HCT116 (cell line): ENCODE measurements at regions not wholly inside any gene's neighbourhood (a gene's known extent, or its start where the extent isn't known, plus 50 kb on each side); places are given as distances from the start of the nearest gene placed in this dataset.

Experiments
- ATAC-seq: fragments of 200-7000 bp; cut with Tn5 transposase; 2 replicates; pipeline ENCODE4 v1.9.1; 2020; ENCODE audit warnings: mild to moderate bottlenecking, moderate library complexity
- BruUV-seq: library from RNA; stranded (reverse); fragments of 400-500 nt; replicated peaks from 2 replicates; lab custom pipeline; 2021; lab: Mats Ljungman, UMichigan
- CTCF ChIA-PET: fragments of 300-600 bp; sonication (Branson Sonifier 250); formaldehyde crosslinking; loops from one replicate; lab custom pipeline; 2021; ENCODE audit warnings: antibody characterized with exemption; lab: Charles Lee
- POLR2A ChIA-PET: fragments of 300-600, 350-600 bp; sonication (Branson Sonifier 250); formaldehyde crosslinking; loops from one replicate; lab custom pipeline; 2021; ENCODE audit warnings: antibody characterized with exemption; lab: Charles Lee
- RAD21 ChIA-PET, 2 experiments: fragments of 300-600 bp; sonication (Branson Sonifier 250); formaldehyde crosslinking; loops; one replicate each; lab custom pipeline; 2023; ENCODE audit warnings: low total read pairs in 2 of 2; ENCODE audit not compliant: uncharacterized antibody in 2 of 2, unreplicated experiment in 2 of 2, low non-redundant PET in 1 of 2; lab: Charles Lee
- DNase-seq: peaks from one replicate; pipeline ENCODE4 v3.0.0-alpha.2; 2010; ENCODE audit warnings: low read depth, low spot score
- H2AFZ ChIP-seq: fragments of 200-600 bp; shearing (Covaris generic), sonication (generic); 2 replicates; pipeline ENCODE4 v1.6.1; 2017; ENCODE audit warnings: low read depth, mixed run types, mixed read lengths, antibody characterized with exemption, low read length; ENCODE audit not compliant: poor library complexity, severe bottlenecking
- H3K27ac ChIP-seq: 2 replicates; pipeline ENCODE4 v1.5.1; 2012; ENCODE audit warnings: low read depth, low read length
- H3K27me3 ChIP-seq: fragments of 200-600 bp; sonication (generic); 2 replicates; pipeline ENCODE4 v1.6.1; 2016; ENCODE audit warnings: mixed run types, low read length, mixed read lengths; ENCODE audit not compliant: insufficient read depth
- H3K36me3 ChIP-seq, 2 experiments: fragments of 200-500 bp in 1 of 2; fragments of 200-600 bp in 1 of 2; sonication (Bioruptor generic) in 1 of 2; sonication (generic) in 1 of 2; 2 replicates each; pipeline versions ENCODE4 v1.5.1 to v1.6.1; 2014 to 2016; ENCODE audit warnings: low read length in 2 of 2, inconsistent platforms in 1 of 2, mixed read lengths in 1 of 2, mixed run types in 1 of 2; ENCODE audit not compliant: insufficient read depth in 2 of 2, control insufficient read depth in 1 of 2
- H3K4me1 ChIP-seq, 2 experiments: fragments of 200-600 bp in 1 of 2; sonication (generic) in 1 of 2; 2 replicates each; pipeline versions ENCODE4 v1.5.1 to v1.6.1; 2012 to 2017; ENCODE audit warnings: low read length in 2 of 2, inconsistent platforms in 1 of 2, mild to moderate bottlenecking in 1 of 2, mixed read lengths in 1 of 2, mixed run types in 1 of 2, moderate library complexity in 1 of 2; ENCODE audit not compliant: insufficient read depth in 2 of 2, control insufficient read depth in 1 of 2
- H3K4me2 ChIP-seq: fragments of 200-600 bp; sonication (generic); 2 replicates; pipeline ENCODE4 v1.6.1; 2017; ENCODE audit warnings: mixed run types, low read length, mixed read lengths
- H3K4me3 ChIP-seq, 2 experiments: fragments of 200-600 bp in 1 of 2; sonication (generic) in 1 of 2; replicated peaks in 1 of 2; 2 replicates each; pipeline ENCODE4 v1.5.1; 2011 to 2016; ENCODE audit warnings: low read length in 2 of 2, control low read depth in 1 of 2, low read depth in 1 of 2, mild to moderate bottlenecking in 1 of 2, mixed read lengths in 1 of 2, mixed run types in 1 of 2
- H3K79me2 ChIP-seq: fragments of 200-600 bp; sonication (generic); 2 replicates; pipeline ENCODE4 v1.6.1; 2017; ENCODE audit warnings: mild to moderate bottlenecking, mixed run types, low read length, moderate library complexity, mixed read lengths; ENCODE audit not compliant: insufficient read depth
- H3K9ac ChIP-seq: fragments of 200-600 bp; sonication (generic); 2 replicates; pipeline ENCODE4 v1.6.1; 2016; ENCODE audit warnings: low read length, mixed read lengths
- H3K9me2 ChIP-seq: fragments of 200-600 bp; sonication (generic), shearing (Covaris generic); 2 replicates; pipeline ENCODE4 v1.6.1; 2017; ENCODE audit warnings: mixed run types, mild to moderate bottlenecking, moderate library complexity; ENCODE audit not compliant: insufficient read depth
- H3K9me3 ChIP-seq, 2 experiments: fragments of 200-500 bp in 1 of 2; fragments of 200-600 bp in 1 of 2; sonication (Bioruptor generic) in 1 of 2; sonication (generic) in 1 of 2; 2 replicates each; pipeline ENCODE4 v1.6.1; 2014 to 2017; ENCODE audit warnings: low read length in 2 of 2, mixed read lengths in 2 of 2, inconsistent platforms in 1 of 2, low read depth in 1 of 2, mild to moderate bottlenecking in 1 of 2, mixed run types in 1 of 2, moderate library complexity in 1 of 2; ENCODE audit not compliant: control insufficient read depth in 1 of 2, insufficient read depth in 1 of 2
- H4K20me1 ChIP-seq: fragments of 200-600 bp; sonication (generic), shearing (Covaris generic); 2 replicates; pipeline ENCODE4 v1.6.1; 2017; ENCODE audit warnings: mixed run types, mild to moderate bottlenecking, moderate library complexity; ENCODE audit not compliant: insufficient read depth
- CBX3 ChIP-seq: IDR thresholded peaks from 2 replicates; pipeline ENCODE4 v1.6.1; 2012; ENCODE audit warnings: low read depth
- CTCF ChIP-seq, 3 experiments: fragments of 200-600 bp in 1 of 3; sonication (generic) in 1 of 3; IDR thresholded peaks in 2 of 3; conservative IDR thresholded peaks in 1 of 3; 2 replicates each; pipeline ENCODE4 v1.5.1; 2012 to 2017; ENCODE audit warnings: low read depth in 2 of 3, low read length in 2 of 3, antibody characterized with exemption in 1 of 3, borderline replicate concordance in 1 of 3, control low read depth in 1 of 3, mild to moderate bottlenecking in 1 of 3, mixed read lengths in 1 of 3, mixed run types in 1 of 3, moderate library complexity in 1 of 3; ENCODE audit not compliant: insufficient read depth in 1 of 3
- EGR1 ChIP-seq: IDR thresholded peaks from 2 replicates; pipeline ENCODE4 v1.6.1; 2012; ENCODE audit warnings: low read depth
- ELF1 ChIP-seq: IDR thresholded peaks from 2 replicates; pipeline ENCODE4 v1.6.1; 2012; ENCODE audit warnings: low read depth, borderline replicate concordance
- EZH2 ChIP-seq: fragments of 200-600 bp; sonication (generic); IDR thresholded peaks from 2 replicates; pipeline ENCODE4 v1.6.1; 2017; ENCODE audit warnings: antibody characterized with exemption, mixed run types
- FOSL1 ChIP-seq: IDR thresholded peaks from 2 replicates; pipeline ENCODE4 v1.6.1; 2012; ENCODE audit warnings: low read depth
- RAD21 ChIP-seq: IDR thresholded peaks from 2 replicates; pipeline ENCODE4 v1.6.1; 2012; ENCODE audit warnings: low read depth, mild to moderate bottlenecking
- SIN3A ChIP-seq: IDR thresholded peaks from 2 replicates; pipeline ENCODE4 v1.6.1; 2012; ENCODE audit warnings: low read depth
- SP1 ChIP-seq: IDR thresholded peaks from 2 replicates; pipeline ENCODE4 v1.6.1; 2012; ENCODE audit warnings: low read depth
- TCF7L2 ChIP-seq: IDR thresholded peaks from 2 replicates; pipeline ENCODE4 v1.7.0; 2011; ENCODE audit warnings: borderline replicate concordance, inconsistent platforms; ENCODE audit not compliant: insufficient read depth, insufficient read length; ENCODE audit errors: extremely low read depth
- YY1 ChIP-seq: IDR thresholded peaks from 2 replicates; pipeline ENCODE4 v1.6.1; 2011; ENCODE audit warnings: low read length, low read depth, moderate library complexity, mild to moderate bottlenecking; ENCODE audit not compliant: insufficient replicate concordance; ENCODE audit errors: extremely low read depth
- ZBTB33 ChIP-seq: IDR thresholded peaks from 2 replicates; pipeline ENCODE4 v1.6.1; 2011; ENCODE audit warnings: mild to moderate bottlenecking, low read length, moderate library complexity; ENCODE audit not compliant: insufficient replicate concordance; ENCODE audit errors: extremely low read depth
- ZFX ChIP-seq: fragments of 450-650 bp; IDR thresholded peaks from 2 replicates; pipeline ENCODE4 v1.6.1; 2017
- intact Hi-C: fragments of 100-400 bp; cut with micrococcal nuclease; formaldehyde crosslinking; loops from 2 replicates; pipeline ENCODE4 v1.10.0; 2022

- Histone ChIP-seq H2AFZ (no peak overlapping the region), H3K36me3 (no peaks in the 10 kb centered on the region), H3K4me3 (no peak overlapping the region), H3K9me3 (peaks cover 0 to 14% of the 10 kb centered on the region in 2 experiments; a peak in 2 of 4 replicates), H4K20me1 (no peaks in the 10 kb centered on the region), H3K79me2 (no peaks in the 10 kb centered on the region), H3K4me2 (no peak overlapping the region), H3K9ac (no peak overlapping the region), H3K27me3 (no peaks in the 10 kb centered on the region), H3K4me1 (no peaks in the 10 kb centered on the region), H3K27ac (no peak overlapping the region), H3K9me2 (no peaks in the 10 kb centered on the region)
- ChIA-PET RAD21 (no interaction called here), POLR2A (no interaction called here), CTCF (no interaction called here)
- intact Hi-C loops, result no loop called here
- ATAC-seq, result no peak
- TF ChIP-seq SP1, result no peak
- TF ChIP-seq TCF7L2, result no peak
- TF ChIP-seq CBX3, result no peak
- TF ChIP-seq RAD21, result no peak
- BruUV-seq, result no TSS peak
- DNase-seq, result no peak
Measured at GRCh38 chr2:34372967-34373366, 773.9 kb upstream of the FAM98A start.

GRCh38 chr2:34371711-34372110 is 772.6 kb upstream of the FAM98A start:
- no peaks in the 10 kb centered on the region for H3K36me3 ChIP-seq
- ChIA-PET POLR2A (no interaction called here), RAD21 (no interaction called here), CTCF (no interaction called here)
- BruUV-seq, result no TSS peak
- intact Hi-C loops, result no loop called here
- H3K4me2 ChIP-seq, result no peak overlapping the region
- H3K27ac ChIP-seq, result no peak overlapping the region
- no peak overlapping the region for H3K9ac ChIP-seq
- peaks cover 0 to 11% of the 10 kb centered on the region in 2 experiments; a peak in 2 of 4 replicates for H3K9me3 ChIP-seq
- ATAC-seq (no peak), DNase-seq (no peak)
- no peak overlapping the region for H3K4me3 ChIP-seq
- no peaks in the 10 kb centered on the region for H3K79me2 ChIP-seq
- no peaks in the 10 kb centered on the region for H4K20me1 ChIP-seq
- no peaks in the 10 kb centered on the region for H3K27me3 ChIP-seq
- no peaks in the 10 kb centered on the region for H3K9me2 ChIP-seq
- H3K4me1 ChIP-seq, result no peaks in the 10 kb centered on the region
- no peak overlapping the region for H2AFZ ChIP-seq
- no peak for TF ChIP-seq YY1
- TF ChIP-seq SIN3A, result no peak
- no peak for TF ChIP-seq ELF1
- no peak for TF ChIP-seq EGR1
- TF ChIP-seq FOSL1, result no peak
- TF ChIP-seq EZH2, result no peak
- no peak for TF ChIP-seq TCF7L2
- no peak for TF ChIP-seq ZFX
- TF ChIP-seq SP1, result no peak
- TF ChIP-seq RAD21, result no peak
- no peak for TF ChIP-seq ZBTB33
- no peak for TF ChIP-seq CTCF (IDR thresholded peaks at IDR 0.05 in 2 of 3, conservative IDR thresholded peaks at IDR 0.05 in 1 of 3; ENCODE audit: borderline replicate concordance in 1 of 3, insufficient read depth in 1 of 3, low read depth in 2 of 3, low read length in 2 of 3)
